ENCODE measurements at regions not wholly inside any gene's neighbourhood (a gene's known extent, or its start where the extent isn't known, plus 50 kb on each side); places are given as distances from the start of the nearest gene placed in this dataset.

DNA sequence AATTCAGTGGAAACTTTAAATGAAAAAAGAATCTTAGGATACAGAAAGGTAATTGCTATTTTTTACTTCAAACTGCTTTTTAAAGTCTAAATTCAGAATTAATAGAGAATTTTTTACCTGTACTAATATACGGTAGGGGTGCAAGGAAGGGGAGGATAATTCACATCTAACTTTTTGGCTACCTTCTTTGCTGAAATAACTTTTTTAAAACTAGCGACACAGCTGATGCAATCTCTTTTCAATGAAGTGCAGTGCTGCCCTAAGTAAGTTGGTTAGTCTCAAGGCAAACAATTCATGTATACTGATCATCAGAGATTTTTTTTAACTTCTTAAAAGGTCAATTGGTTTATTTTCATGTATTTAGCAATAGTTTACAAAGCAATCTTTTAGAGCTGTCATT, 119.8 kb downstream of the NEDD1 start:
- TF ChIP-seq, protein P1, sequence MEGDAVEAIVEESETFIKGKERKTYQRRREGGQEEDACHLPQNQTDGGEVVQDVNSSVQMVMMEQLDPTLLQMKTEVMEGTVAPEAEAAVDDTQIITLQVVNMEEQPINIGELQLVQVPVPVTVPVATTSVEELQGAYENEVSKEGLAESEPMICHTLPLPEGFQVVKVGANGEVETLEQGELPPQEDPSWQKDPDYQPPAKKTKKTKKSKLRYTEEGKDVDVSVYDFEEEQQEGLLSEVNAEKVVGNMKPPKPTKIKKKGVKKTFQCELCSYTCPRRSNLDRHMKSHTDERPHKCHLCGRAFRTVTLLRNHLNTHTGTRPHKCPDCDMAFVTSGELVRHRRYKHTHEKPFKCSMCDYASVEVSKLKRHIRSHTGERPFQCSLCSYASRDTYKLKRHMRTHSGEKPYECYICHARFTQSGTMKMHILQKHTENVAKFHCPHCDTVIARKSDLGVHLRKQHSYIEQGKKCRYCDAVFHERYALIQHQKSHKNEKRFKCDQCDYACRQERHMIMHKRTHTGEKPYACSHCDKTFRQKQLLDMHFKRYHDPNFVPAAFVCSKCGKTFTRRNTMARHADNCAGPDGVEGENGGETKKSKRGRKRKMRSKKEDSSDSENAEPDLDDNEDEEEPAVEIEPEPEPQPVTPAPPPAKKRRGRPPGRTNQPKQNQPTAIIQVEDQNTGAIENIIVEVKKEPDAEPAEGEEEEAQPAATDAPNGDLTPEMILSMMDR (IDR thresholded peaks at IDR 0.05; ENCODE audit: low read depth, low read length) = no peak
- no peak overlapping the region for H3K4me3 ChIP-seq (ENCODE audit: low read depth, low read length)

DNA sequence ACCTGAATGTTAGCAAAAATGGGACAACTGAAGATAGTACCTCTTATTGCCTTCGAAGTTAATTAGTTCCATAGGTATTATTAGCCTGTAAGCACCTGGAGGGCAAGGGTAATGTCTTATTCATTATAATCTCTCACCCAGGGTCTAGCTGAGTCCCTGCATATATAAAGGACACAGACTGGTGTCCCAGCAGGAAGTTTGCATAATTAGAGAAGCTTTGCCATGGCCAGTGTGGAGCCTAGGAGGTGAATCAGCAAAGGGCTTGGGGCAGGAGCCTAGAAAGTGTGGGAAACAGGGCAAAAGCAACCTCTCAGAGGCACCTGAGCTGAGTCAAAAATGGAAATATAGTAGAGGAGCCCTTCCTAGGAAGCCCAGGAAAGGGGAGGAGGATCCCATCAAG, 120.4 kb downstream of the NEDD1 start:
- H3K4me3 ChIP-seq (ENCODE audit: low read depth, low read length) = no peak overlapping the region
- TF ChIP-seq, protein P1 (IDR thresholded peaks at IDR 0.05; ENCODE audit: low read depth, low read length) = no peak

DNA sequence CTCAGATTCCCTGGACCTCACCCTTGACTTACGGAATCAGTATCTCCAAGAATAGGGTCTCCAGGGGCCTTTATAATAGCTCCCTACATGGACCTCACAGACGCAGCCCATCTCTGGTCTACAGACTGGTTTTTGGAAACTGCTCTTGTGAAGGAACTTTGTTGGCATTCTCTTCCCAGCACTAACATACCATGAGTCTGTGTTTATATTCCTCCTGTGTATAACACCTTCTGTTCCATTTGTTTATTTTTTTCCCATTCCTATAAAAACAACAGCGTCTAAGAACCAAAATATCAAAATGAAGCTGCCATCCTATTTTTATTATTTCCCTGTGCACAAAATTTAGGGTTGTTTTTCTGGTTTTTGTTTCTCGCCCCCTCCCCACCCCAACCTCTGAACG, 131.1 kb downstream of the NEDD1 start:
- H3K4me3 ChIP-seq (ENCODE audit: low read depth, low read length) = no peak overlapping the region

DNA sequence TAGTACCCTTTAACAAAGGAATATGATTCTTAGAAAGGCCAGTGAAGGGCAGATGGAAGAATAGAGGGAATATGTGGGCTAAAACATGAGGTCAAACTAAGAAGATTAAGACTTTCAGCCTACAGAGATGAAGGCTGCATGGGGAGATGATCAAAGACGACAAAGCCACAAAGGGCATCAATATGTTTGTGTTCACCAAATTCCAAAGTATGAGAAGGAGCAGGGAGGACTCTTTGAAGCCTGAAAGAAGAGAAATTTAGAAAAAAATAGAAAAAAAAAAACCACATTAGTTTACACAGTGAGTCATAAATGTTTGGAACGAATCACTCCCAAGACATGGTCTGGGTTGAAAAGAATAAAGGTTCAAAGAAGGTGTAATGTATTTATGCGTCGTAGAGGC, 131.8 kb downstream of the NEDD1 start:
- no peak overlapping the region for H3K4me3 ChIP-seq (ENCODE audit: low read depth, low read length)
- TF ChIP-seq, protein P1 (IDR thresholded peaks at IDR 0.05; ENCODE audit: low read depth, low read length) = no peak

More for the DNA sequence above, 131.1 kb downstream of the NEDD1 start:
- TF ChIP-seq, protein P1 (IDR thresholded peaks at IDR 0.05; ENCODE audit: low read depth, low read length) = no peak

DNA sequence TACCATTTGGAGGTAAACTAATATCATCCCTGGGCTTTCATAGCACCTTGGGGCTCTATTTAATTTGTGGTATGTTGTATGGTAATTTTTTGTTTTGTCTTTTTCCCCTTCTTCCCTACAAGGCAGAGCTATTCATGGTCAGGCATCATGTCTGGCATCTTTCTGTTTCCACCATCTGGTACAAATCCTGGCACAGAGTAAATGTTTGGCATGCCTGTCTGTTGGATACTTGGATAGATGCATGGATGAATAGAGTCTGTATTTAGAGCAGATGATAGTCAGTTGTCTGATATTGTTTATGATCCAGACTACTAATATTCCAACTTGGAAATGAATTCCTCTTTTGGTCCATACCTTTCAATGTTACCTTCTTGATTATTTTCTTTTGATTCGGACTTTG, 139.8 kb downstream of the NEDD1 start:
- H3K4me3 ChIP-seq (ENCODE audit: low read depth, low read length) = no peak overlapping the region
- TF ChIP-seq, protein P1 (IDR thresholded peaks at IDR 0.05; ENCODE audit: low read depth, low read length) = no peak

DNA sequence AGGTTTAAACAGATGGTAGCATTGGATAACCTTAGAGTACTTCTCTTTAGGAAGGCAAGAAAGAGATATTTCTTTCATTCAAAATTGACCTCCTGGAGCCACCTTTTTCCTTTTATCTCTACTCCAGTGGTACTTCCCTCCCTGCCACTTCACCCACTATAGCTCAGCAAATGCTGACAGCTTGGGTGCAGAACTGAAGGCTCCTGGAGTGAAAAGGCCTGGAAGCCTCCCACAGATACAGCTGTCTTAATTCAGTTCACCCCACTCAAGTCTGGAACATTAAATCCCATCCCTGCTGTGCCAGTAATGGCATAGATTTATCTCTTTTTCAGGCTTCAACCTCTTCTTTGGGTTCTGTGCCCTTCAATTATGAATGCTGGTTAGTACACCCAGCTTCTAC, 140.3 kb downstream of the NEDD1 start:
- H3K4me3 ChIP-seq (ENCODE audit: low read depth, low read length) = no peak overlapping the region
- TF ChIP-seq, protein P1 (IDR thresholded peaks at IDR 0.05; ENCODE audit: low read depth, low read length) = no peak

DNA sequence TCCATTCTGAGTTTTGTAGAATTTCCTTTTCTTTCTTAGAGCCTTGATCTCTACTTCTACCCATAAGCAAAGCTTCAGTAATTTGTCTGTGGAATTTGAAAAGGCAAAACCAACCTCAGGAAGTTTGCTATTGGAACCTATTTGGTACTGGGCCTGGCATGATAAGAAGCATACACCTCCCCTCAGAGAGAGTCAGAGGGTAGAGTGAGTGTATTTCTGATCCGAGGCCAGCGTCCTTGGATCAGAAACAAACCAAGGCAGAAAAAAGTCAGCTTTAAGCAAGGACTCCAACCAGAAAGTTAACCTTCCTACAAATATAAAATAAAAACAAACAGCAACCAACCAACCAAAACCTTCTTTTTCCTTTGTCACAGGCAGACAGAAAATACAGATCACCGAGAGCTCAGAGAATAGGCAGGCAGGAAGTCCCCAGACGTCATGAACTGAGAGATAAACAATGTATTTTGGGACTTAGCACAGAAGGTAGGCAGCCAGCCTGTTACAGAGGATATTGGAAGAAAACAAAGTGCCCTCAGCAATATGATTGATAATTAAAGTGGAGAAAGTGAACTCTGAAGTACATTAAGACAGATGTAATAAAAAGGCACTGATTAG, 141.5 kb downstream of the NEDD1 start:
- TF ChIP-seq, protein P1 (IDR thresholded peaks at IDR 0.05; ENCODE audit: low read depth, low read length) = no peak
- no peak overlapping the region for H3K4me3 ChIP-seq (ENCODE audit: low read depth, low read length)
